ENCODE measurements at regions not wholly inside any gene's neighbourhood (a gene's known extent, or its start where the extent isn't known, plus 50 kb on each side); places are given as distances from the start of the nearest gene placed in this dataset.

GRCh38 chr6:4522453-4522852 lies 253.8 kb upstream of the CDYL start:
- no peak for TF ChIP-seq CTCF (conservative IDR thresholded peaks at IDR 0.05)
- H3K27ac ChIP-seq, result no peak overlapping the region

DNA sequence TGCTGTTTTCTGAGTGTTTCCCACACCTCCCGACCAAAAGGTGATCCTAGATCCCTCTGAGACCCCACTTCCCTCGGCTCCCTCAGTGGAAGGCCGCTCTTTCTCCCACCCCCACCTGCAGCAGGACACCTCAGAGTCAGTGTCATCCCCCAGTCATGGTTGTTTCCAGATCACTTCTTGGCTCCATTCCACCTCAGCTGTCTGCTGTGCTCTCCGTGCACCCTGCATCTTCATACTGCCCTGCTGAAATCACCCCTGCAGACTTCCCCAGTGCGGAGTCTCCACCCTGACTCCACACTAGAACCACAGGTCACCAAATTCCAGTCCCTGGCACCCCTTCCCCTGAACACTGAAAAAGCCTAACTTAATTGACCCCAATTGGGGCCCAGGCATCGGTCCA lies 255.1 kb upstream of the CDYL start:
- H3K27ac ChIP-seq, result no peak overlapping the region
- no peak for TF ChIP-seq CTCF (conservative IDR thresholded peaks at IDR 0.05)

DNA sequence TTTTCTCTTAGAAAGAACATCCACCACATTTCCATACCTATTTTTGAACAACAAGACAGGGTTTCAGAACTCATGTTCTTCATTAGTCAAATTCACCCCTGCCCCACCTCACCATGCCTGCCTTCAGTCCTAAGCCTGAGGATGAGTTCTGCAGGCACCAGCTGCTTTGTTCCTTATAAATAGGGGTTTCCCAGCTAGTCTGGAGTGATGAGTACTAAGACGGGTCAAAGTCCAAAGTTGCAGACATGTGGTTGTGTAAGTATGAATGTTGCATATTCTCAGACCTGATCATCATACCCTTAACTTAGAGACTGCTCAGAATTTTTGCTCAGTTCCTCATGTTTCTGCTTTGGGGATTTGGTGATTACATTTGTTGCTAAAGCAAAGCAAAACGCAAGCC lies 257.7 kb upstream of the CDYL start:
- TF ChIP-seq CTCF (conservative IDR thresholded peaks at IDR 0.05), result no peak
- no peak overlapping the region for H3K27ac ChIP-seq

- no peak for TF ChIP-seq CTCF (conservative IDR thresholded peaks at IDR 0.05)
- H3K27ac ChIP-seq, result no peak overlapping the region
These were observed 260.0 kb upstream of the CDYL start for GRCh38 chr6:4516206-4516605.

- H3K27ac ChIP-seq, result no peak overlapping the region
- no peak for TF ChIP-seq CTCF (conservative IDR thresholded peaks at IDR 0.05)
These were observed 262.6 kb upstream of the CDYL start for GRCh38 chr6:4513561-4513960.

DNA sequence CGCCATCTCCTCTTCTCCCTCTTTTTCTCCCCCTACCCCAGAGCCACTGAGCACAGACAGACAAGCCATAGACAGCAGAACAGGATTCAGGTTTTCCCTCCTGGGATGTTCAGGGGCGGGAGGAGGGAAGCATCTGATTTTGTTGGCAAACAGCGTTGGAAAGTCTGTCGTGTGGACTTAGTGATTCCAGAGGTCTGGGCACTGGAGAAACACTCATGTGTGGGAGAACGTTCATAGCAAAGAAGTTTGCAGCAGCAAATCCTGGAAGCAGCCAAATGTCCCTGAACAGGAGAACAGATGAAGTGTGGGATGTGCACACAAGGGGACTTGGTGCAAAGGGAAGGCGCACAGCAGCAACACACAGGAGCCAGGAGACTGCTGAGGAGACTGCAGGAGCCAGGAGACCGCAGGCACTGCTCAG lies 264.1 kb upstream of the CDYL start:
- no peak for TF ChIP-seq CTCF (conservative IDR thresholded peaks at IDR 0.05)
- no peak overlapping the region for H3K27ac ChIP-seq

GRCh38 chr6:4511641-4512020 lies 264.6 kb upstream of the CDYL start:
- H3K27ac ChIP-seq, result no peak overlapping the region
- no peak for TF ChIP-seq CTCF (conservative IDR thresholded peaks at IDR 0.05)

All from VCaP (cell line).